ENCODE measurements at regions not wholly inside any gene's neighbourhood (a gene's known extent, or its start where the extent isn't known, plus 50 kb on each side); places are given as distances from the start of the nearest gene placed in this dataset.

GRCh38 chr12:66931091-66931490 lies 252.2 kb upstream of the GRIP1 start:
- Histone ChIP-seq H3K36me3 (ENCODE audit: control insufficient read depth in 2 of 2, extremely low read depth in 1 of 2, insufficient read depth in 2 of 2, low read length in 2 of 2) (no peaks in the 10 kb centered on the region), H3K9ac (replicated peaks; ENCODE audit: extremely low read depth, insufficient read depth, low read length) (no peak overlapping the region), H3K79me2 (ENCODE audit: control insufficient read depth, insufficient read depth, low read length) (no peaks in the 10 kb centered on the region), H3K9me1 (replicated peaks; ENCODE audit: control insufficient read depth, extremely low read depth, insufficient read depth, low read length) (no peaks in the 10 kb centered on the region), H3K4me3 (replicated peaks in 1 of 3; ENCODE audit: insufficient read depth in 1 of 3, low read depth in 1 of 3, low read length in 3 of 3) (no peak overlapping the region), H4K20me1 (replicated peaks; ENCODE audit: control insufficient read depth, extremely low read depth, insufficient read depth, low read length) (no peaks in the 10 kb centered on the region), H3K4me1 (ENCODE audit: control insufficient read depth, extremely low read depth, insufficient read depth, low read length) (no peaks in the 10 kb centered on the region), H3K27me3 (ENCODE audit: control insufficient read depth in 2 of 2, insufficient read depth in 2 of 2, low read length in 2 of 2) (no peaks in the 10 kb centered on the region), H3K27ac (ENCODE audit: insufficient read depth, low read depth, low read length) (no peak overlapping the region), H2AFZ (ENCODE audit: low read depth, low read length) (no peak overlapping the region), H3K4me2 (ENCODE audit: insufficient read depth, low read length) (no peak overlapping the region), H3K9me3 (replicated peaks; ENCODE audit: control insufficient read depth, insufficient read depth, low read length) (no peaks in the 10 kb centered on the region)
- CTCF ChIA-PET = no interaction called here
- POLR2A ChIA-PET = no interaction called here
- dilution Hi-C loops (cut with MboI; ENCODE audit: extremely low pct_ligation_motif_present, low sequenced_read_pairs) = no loop called here
- intact Hi-C loops (cut with micrococcal nuclease) = no loop called here
- no peak for FAIRE-seq
- DNase-seq (ENCODE audit: low read depth, low spot score) = no peak
- TF ChIP-seq MAX (IDR thresholded peaks at IDR 0.05; ENCODE audit: insufficient read depth, insufficient read length) (no peak), MYC (IDR thresholded peaks at IDR 0.05; ENCODE audit: low read depth, low read length) (no peak), GATA2 (IDR thresholded peaks at IDR 0.05; ENCODE audit: insufficient read depth, insufficient read length, low read depth, low read length) (no peak), CTCF (IDR thresholded peaks at IDR 0.05; ENCODE audit: extremely low read depth in 1 of 2, insufficient read depth in 1 of 2, low read depth in 1 of 2, low read length in 2 of 2) (no peak), FOS (IDR thresholded peaks at IDR 0.05; ENCODE audit: borderline replicate concordance, insufficient read depth, low read length) (no peak)
- BruUV-seq (replicated peaks) = no TSS peak

DNA sequence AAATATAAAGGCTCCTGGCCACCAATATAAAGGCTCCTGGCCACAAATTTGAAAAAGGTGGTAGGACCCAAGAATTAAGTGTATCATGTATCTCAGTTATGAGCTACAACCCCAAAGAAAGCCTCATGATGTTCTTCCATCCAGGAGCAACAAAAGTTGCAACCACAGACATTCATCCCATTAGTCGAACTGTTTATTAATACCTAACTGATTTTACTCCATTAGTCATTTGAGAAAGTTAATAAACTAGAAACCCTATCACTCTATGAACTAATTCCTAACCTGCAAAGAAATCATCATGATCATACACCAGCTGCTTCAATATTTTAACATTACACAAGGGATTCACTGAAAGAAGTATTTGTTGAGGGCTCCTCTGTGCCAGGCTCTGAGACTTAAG lies 253.2 kb upstream of the GRIP1 start:
- Histone ChIP-seq H3K4me1 (ENCODE audit: control insufficient read depth, extremely low read depth, insufficient read depth, low read length) (no peaks in the 10 kb centered on the region), H3K4me3 (replicated peaks in 1 of 3; ENCODE audit: insufficient read depth in 1 of 3, low read depth in 1 of 3, low read length in 3 of 3) (no peak overlapping the region), H3K27ac (ENCODE audit: insufficient read depth, low read depth, low read length) (no peak overlapping the region), H3K79me2 (ENCODE audit: control insufficient read depth, insufficient read depth, low read length) (no peaks in the 10 kb centered on the region), H2AFZ (ENCODE audit: low read depth, low read length) (no peak overlapping the region), H3K36me3 (ENCODE audit: control insufficient read depth in 2 of 2, extremely low read depth in 1 of 2, insufficient read depth in 2 of 2, low read length in 2 of 2) (no peaks in the 10 kb centered on the region), H3K9me3 (replicated peaks; ENCODE audit: control insufficient read depth, insufficient read depth, low read length) (no peaks in the 10 kb centered on the region), H3K9ac (replicated peaks; ENCODE audit: extremely low read depth, insufficient read depth, low read length) (no peak overlapping the region), H3K9me1 (replicated peaks; ENCODE audit: control insufficient read depth, extremely low read depth, insufficient read depth, low read length) (no peaks in the 10 kb centered on the region), H3K4me2 (ENCODE audit: insufficient read depth, low read length) (no peak overlapping the region), H4K20me1 (replicated peaks; ENCODE audit: control insufficient read depth, extremely low read depth, insufficient read depth, low read length) (no peaks in the 10 kb centered on the region), H3K27me3 (ENCODE audit: control insufficient read depth in 2 of 2, insufficient read depth in 2 of 2, low read length in 2 of 2) (no peaks in the 10 kb centered on the region)
- no TSS peak for BruUV-seq (replicated peaks)
- TF ChIP-seq JUN (IDR thresholded peaks at IDR 0.05; ENCODE audit: borderline replicate concordance, insufficient read depth, insufficient read length, low read depth) = no peak
- TF ChIP-seq POLR2A (IDR thresholded peaks at IDR 0.05; ENCODE audit: low read depth, low read length) = no peak
- no peak for TF ChIP-seq GATA2 (IDR thresholded peaks at IDR 0.05; ENCODE audit: insufficient read depth, insufficient read length, low read depth, low read length)
- TF ChIP-seq POLR2AphosphoS5 (IDR thresholded peaks at IDR 0.05; ENCODE audit: insufficient read depth, low read depth, low read length) = no peak
- TF ChIP-seq MAX (IDR thresholded peaks at IDR 0.05; ENCODE audit: insufficient read depth, insufficient read length) = no peak
- no peak for TF ChIP-seq CTCF (IDR thresholded peaks at IDR 0.05; ENCODE audit: extremely low read depth in 1 of 2, insufficient read depth in 1 of 2, low read depth in 1 of 2, low read length in 2 of 2)
- TF ChIP-seq EZH2 (IDR thresholded peaks at IDR 0.05; ENCODE audit: borderline replicate concordance, low read depth, low read length, severe bottlenecking) = no peak
- no peak for TF ChIP-seq FOS (IDR thresholded peaks at IDR 0.05; ENCODE audit: borderline replicate concordance, insufficient read depth, low read length)
- no peak for TF ChIP-seq MYC (IDR thresholded peaks at IDR 0.05; ENCODE audit: low read depth, low read length)
- DNase-seq (ENCODE audit: low read depth, low spot score) (no peak), FAIRE-seq (no peak)
- dilution Hi-C loops (cut with MboI; ENCODE audit: extremely low pct_ligation_motif_present, low sequenced_read_pairs) (no loop called here), intact Hi-C loops (cut with micrococcal nuclease) (no loop called here)
- CTCF ChIA-PET = no interaction called here
- POLR2A ChIA-PET = no interaction called here
